CD4-positive, alpha-beta T cell (primary cell): ENCODE measurements at regions not wholly inside any gene's neighbourhood (a gene's known extent, or its start where the extent isn't known, plus 50 kb on each side); places are given as distances from the start of the nearest gene placed in this dataset.

ENCODE experiments used
- ATAC-seq: fragments of 200-7000 bp; cut with Tn5 transposase; one replicate; pipeline ENCODE4 v1.10.0; 2022; ENCODE audit warnings: mild to moderate bottlenecking; ENCODE audit not compliant: poor library complexity
- CTCF ChIA-PET: fragments of 350-600 bp; sonication (Branson Sonifier 250); formaldehyde crosslinking; loops from one replicate; lab custom pipeline; 2021; ENCODE audit warnings: antibody characterized with exemption, inconsistent platforms; lab: Charles Lee
- POLR2A ChIA-PET: fragments of 350-600 bp; sonication (Branson Sonifier 250); formaldehyde crosslinking; loops from one replicate; lab custom pipeline; 2021; ENCODE audit warnings: antibody characterized with exemption, inconsistent platforms; lab: Charles Lee
- DNase-seq, 14 experiments: peaks; one replicate each; pipeline ENCODE4 v3.0.0-alpha.2; 2013 to 2020; ENCODE audit warnings: mixed read lengths in 2 of 14
- H3K27ac ChIP-seq, 2 donors: one replicate each; pipeline versions ENCODE4 v1.5.1 to v1.7.0; 2013; ENCODE audit warnings: low read length in 2 of 2, low read depth in 1 of 2, mild to moderate bottlenecking in 1 of 2
- H3K27me3 ChIP-seq, 2 experiments: 1 replicate in 1 of 2; 2 replicates in 1 of 2; pipeline versions ENCODE4 v1.6.1 to v1.7.0; 2013; ENCODE audit warnings: low read length in 2 of 2, control low read depth in 1 of 2, mild to moderate bottlenecking in 1 of 2, moderate library complexity in 1 of 2; ENCODE audit not compliant: insufficient read depth in 2 of 2, control insufficient read depth in 1 of 2
- H3K36me3 ChIP-seq: one replicate; pipeline ENCODE4 v1.6.1; 2013; ENCODE audit warnings: low read length, control low read depth; ENCODE audit not compliant: insufficient read depth
- H3K4me1 ChIP-seq: one replicate; pipeline ENCODE4 v1.6.1; 2013; ENCODE audit warnings: low read length, control low read depth; ENCODE audit not compliant: insufficient read depth
- H3K4me3 ChIP-seq: one replicate; pipeline ENCODE4 v1.5.1; 2013; ENCODE audit warnings: mild to moderate bottlenecking, low read length, moderate library complexity
- H3K9me3 ChIP-seq, 2 experiments: 1 replicate in 1 of 2; 2 replicates in 1 of 2; pipeline versions ENCODE4 v1.6.1 to v1.7.0; 2013; ENCODE audit warnings: low read length in 2 of 2, mild to moderate bottlenecking in 2 of 2, control low read depth in 1 of 2, moderate library complexity in 1 of 2; ENCODE audit not compliant: control insufficient read depth in 1 of 2, insufficient read depth in 1 of 2
- H3K27ac Mint-ChIP-seq: one replicate; pipeline ENCODE4 v1.8.0; 2020; ENCODE audit warnings: mixed read lengths
- H3K27me3 Mint-ChIP-seq: one replicate; pipeline ENCODE4 v1.8.0; 2021; ENCODE audit warnings: mixed read lengths
- H3K36me3 Mint-ChIP-seq: one replicate; pipeline ENCODE4 v1.8.0; 2021; ENCODE audit warnings: low read depth, mixed read lengths
- H3K4me1 Mint-ChIP-seq: one replicate; pipeline ENCODE4 v1.8.0; 2021; ENCODE audit warnings: low read depth, mixed read lengths
- H3K4me3 Mint-ChIP-seq: one replicate; pipeline ENCODE4 v1.8.0; 2020; ENCODE audit warnings: mild to moderate bottlenecking, mixed read lengths
- H3K9me3 Mint-ChIP-seq: one replicate; pipeline ENCODE4 v1.8.0; 2020; ENCODE audit warnings: mixed read lengths
- intact Hi-C, 2 experiments: fragments of 100-400 bp; cut with DNase I in 1 of 2; cut with micrococcal nuclease in 1 of 2; formaldehyde crosslinking; loops; one replicate each; pipeline versions ENCODE4 v1.15.1 to v1.9.0; 2023 to 2025; cut with DNase I, micrococcal nuclease
- TF ChIP-seq, protein P1 (sequence below): fragments of 200-600 bp; IDR thresholded peaks from one replicate; pipeline ENCODE4 v1.8.0; 2022; ENCODE audit warnings: antibody characterized with exemption, mild to moderate bottlenecking

DNA sequence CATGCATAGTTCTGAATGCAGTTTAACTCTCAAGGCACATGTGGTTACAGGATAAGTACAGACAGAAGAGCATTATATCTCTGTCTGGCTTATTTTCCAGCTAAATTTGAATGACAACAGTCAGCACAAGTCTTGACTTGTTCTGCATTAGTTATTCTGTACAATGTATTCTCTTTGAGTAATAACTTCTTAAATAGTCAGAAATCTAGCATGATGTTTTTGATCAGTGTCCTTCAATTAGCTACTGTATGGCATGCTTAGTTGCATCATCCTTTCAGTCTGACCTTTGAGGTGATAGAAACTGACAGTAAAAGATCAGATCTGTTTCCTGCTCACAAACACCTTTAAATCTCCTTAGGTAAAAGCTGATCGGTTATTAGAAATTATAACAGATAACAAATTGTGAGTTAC is 118.1 kb downstream of the ARL4A start:
- Histone ChIP-seq H3K27me3 (no peaks in the 10 kb centered on the region), H3K27ac (no peak overlapping the region), H3K36me3 (no peaks in the 10 kb centered on the region), H3K4me3 (no peak overlapping the region), H3K4me1 (no peaks in the 10 kb centered on the region), H3K9me3 (no peaks in the 10 kb centered on the region)
- ATAC-seq = no peak
- H3K4me3 Mint-ChIP-seq = no peak overlapping the region
- H3K9me3 Mint-ChIP-seq = no peaks in the 10 kb centered on the region
- TF ChIP-seq, protein P1, sequence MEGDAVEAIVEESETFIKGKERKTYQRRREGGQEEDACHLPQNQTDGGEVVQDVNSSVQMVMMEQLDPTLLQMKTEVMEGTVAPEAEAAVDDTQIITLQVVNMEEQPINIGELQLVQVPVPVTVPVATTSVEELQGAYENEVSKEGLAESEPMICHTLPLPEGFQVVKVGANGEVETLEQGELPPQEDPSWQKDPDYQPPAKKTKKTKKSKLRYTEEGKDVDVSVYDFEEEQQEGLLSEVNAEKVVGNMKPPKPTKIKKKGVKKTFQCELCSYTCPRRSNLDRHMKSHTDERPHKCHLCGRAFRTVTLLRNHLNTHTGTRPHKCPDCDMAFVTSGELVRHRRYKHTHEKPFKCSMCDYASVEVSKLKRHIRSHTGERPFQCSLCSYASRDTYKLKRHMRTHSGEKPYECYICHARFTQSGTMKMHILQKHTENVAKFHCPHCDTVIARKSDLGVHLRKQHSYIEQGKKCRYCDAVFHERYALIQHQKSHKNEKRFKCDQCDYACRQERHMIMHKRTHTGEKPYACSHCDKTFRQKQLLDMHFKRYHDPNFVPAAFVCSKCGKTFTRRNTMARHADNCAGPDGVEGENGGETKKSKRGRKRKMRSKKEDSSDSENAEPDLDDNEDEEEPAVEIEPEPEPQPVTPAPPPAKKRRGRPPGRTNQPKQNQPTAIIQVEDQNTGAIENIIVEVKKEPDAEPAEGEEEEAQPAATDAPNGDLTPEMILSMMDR = no peak
- H3K4me1 Mint-ChIP-seq = no peaks in the 10 kb centered on the region
- ChIA-PET CTCF (no interaction called here), POLR2A (no interaction called here)
- no peaks in the 10 kb centered on the region for H3K36me3 Mint-ChIP-seq
- intact Hi-C loops = no loop called here
- H3K27ac Mint-ChIP-seq = no peak overlapping the region
- no peaks in the 10 kb centered on the region for H3K27me3 Mint-ChIP-seq
- DNase-seq = no peak

DNA sequence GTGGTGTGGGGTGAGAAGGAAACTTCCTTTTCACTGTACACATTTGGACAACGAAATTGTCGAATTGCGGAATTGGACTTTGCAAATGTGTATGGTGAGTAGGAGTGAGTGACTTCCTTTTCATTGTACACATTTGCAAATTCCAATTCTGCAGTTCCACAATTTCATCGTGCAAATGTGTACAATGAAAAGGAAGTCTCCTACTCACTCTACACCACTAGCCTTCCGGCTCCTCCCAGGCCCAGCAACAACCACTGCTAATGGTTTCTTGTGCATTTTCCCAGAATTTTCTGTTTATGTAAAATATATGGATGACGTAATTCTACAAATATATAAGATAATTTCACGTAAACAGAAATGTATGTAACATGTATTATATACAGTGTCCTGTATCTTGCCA is 118.5 kb downstream of the ARL4A start:
- H3K9me3 Mint-ChIP-seq = no peaks in the 10 kb centered on the region
- TF ChIP-seq, protein P1 = no peak
- H3K27me3 Mint-ChIP-seq = no peaks in the 10 kb centered on the region
- H3K9me3 ChIP-seq = no peaks in the 10 kb centered on the region
- no peaks in the 10 kb centered on the region for H3K4me1 ChIP-seq
- H3K36me3 ChIP-seq = no peaks in the 10 kb centered on the region
- H3K27me3 ChIP-seq = no peaks in the 10 kb centered on the region
- no peak overlapping the region for H3K27ac Mint-ChIP-seq
- no peaks in the 10 kb centered on the region for H3K36me3 Mint-ChIP-seq
- no peaks in the 10 kb centered on the region for H3K4me1 Mint-ChIP-seq
- DNase-seq (no peak), ATAC-seq (no peak)
- no peak overlapping the region for H3K27ac ChIP-seq
- intact Hi-C loops = no loop called here
- no peak overlapping the region for H3K4me3 ChIP-seq
- no peak overlapping the region for H3K4me3 Mint-ChIP-seq
- ChIA-PET POLR2A (no interaction called here), CTCF (no interaction called here)

DNA sequence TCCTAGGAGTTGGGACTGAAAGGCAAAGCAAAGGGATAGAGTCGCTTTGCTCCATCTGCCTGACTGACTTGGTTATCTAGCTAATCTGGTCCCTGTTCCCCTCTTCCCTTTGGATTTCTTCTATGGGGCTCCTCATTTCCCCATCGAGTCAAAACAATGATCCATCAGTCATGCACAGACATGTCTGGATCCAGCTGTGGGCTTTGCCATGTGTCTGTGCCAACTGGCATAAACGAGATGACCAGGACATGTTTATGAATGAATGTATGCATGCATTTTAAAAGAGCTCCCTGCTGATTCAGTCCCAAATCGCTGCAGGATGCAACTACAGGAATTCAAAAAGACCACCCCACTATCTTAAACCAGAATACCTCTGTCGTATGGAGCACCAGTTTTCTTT is 122.0 kb downstream of the ARL4A start:
- Histone ChIP-seq H3K9me3 (no peaks in the 10 kb centered on the region), H3K27me3 (no peaks in the 10 kb centered on the region), H3K27ac (no peak overlapping the region), H3K4me1 (no peaks in the 10 kb centered on the region), H3K4me3 (no peak overlapping the region), H3K36me3 (no peaks in the 10 kb centered on the region)
- DNase-seq (no peak), ATAC-seq (no peak)
- TF ChIP-seq, protein P1 = no peak
- CTCF ChIA-PET = no interaction called here
- no peaks in the 10 kb centered on the region for H3K9me3 Mint-ChIP-seq
- no peaks in the 10 kb centered on the region for H3K36me3 Mint-ChIP-seq
- intact Hi-C loops = no loop called here
- POLR2A ChIA-PET = no interaction called here
- no peak overlapping the region for H3K4me3 Mint-ChIP-seq
- no peaks in the 10 kb centered on the region for H3K27me3 Mint-ChIP-seq
- H3K4me1 Mint-ChIP-seq = no peaks in the 10 kb centered on the region
- no peak overlapping the region for H3K27ac Mint-ChIP-seq
